DOHH2 (cell line): ENCODE measurements at regions not wholly inside any gene's neighbourhood (a gene's known extent, or its start where the extent isn't known, plus 50 kb on each side); places are given as distances from the start of the nearest gene placed in this dataset.

Experiments
- H3F3A ChIP-seq: fragments of 200-600 bp; sonication (generic), shearing (Covaris generic); 2 replicates; pipeline ENCODE4 v1.6.0; 2016; ENCODE audit warnings: antibody characterized with exemption, mild to moderate bottlenecking; ENCODE audit not compliant: control insufficient read depth, insufficient read depth
- H3K27ac ChIP-seq: fragments of 200-600 bp; sonication (generic); 2 replicates; pipeline ENCODE4 v1.5.1; 2014; ENCODE audit warnings: low read depth, mild to moderate bottlenecking, low read length, moderate library complexity
- H3K27me3 ChIP-seq: fragments of 200-600 bp; sonication (generic); 2 replicates; pipeline ENCODE4 v1.6.1; 2014; ENCODE audit warnings: mild to moderate bottlenecking, low read length, mixed read lengths; ENCODE audit not compliant: control insufficient read depth
- H3K36me3 ChIP-seq: fragments of 200-600 bp; sonication (generic); 2 replicates; pipeline ENCODE4 v1.6.1; 2014; ENCODE audit warnings: mild to moderate bottlenecking, low read length, moderate library complexity, mixed read lengths; ENCODE audit not compliant: control insufficient read depth
- H3K4me1 ChIP-seq: fragments of 200-600 bp; sonication (generic); 2 replicates; pipeline ENCODE4 v1.6.1; 2014; ENCODE audit warnings: mild to moderate bottlenecking, low read length, mixed read lengths; ENCODE audit not compliant: control insufficient read depth
- H3K4me2 ChIP-seq: fragments of 200-600 bp; sonication (generic); 2 replicates; pipeline ENCODE4 v1.6.0; 2014; ENCODE audit warnings: mild to moderate bottlenecking, low read length, moderate library complexity
- H3K4me3 ChIP-seq: fragments of 200-600 bp; sonication (generic); 2 replicates; pipeline ENCODE4 v1.5.1; 2014; ENCODE audit warnings: mild to moderate bottlenecking, low read length, mixed read lengths
- H3K79me2 ChIP-seq: fragments of 200-600 bp; sonication (generic); 2 replicates; pipeline ENCODE4 v1.6.1; 2014; ENCODE audit warnings: mild to moderate bottlenecking, low read length, mixed read lengths; ENCODE audit not compliant: control insufficient read depth
- H3K9me2 ChIP-seq: fragments of 200-600 bp; sonication (generic); replicated peaks from 2 replicates; pipeline ENCODE4 v1.6.1; 2014; ENCODE audit warnings: mild to moderate bottlenecking, low read length, mixed read lengths; ENCODE audit not compliant: control insufficient read depth
- H3K9me3 ChIP-seq: fragments of 200-600 bp; sonication (generic); 2 replicates; pipeline ENCODE4 v1.6.1; 2014; ENCODE audit warnings: antibody characterized with exemption, low read length, mixed read lengths; ENCODE audit not compliant: control insufficient read depth, insufficient read depth
- H4K20me1 ChIP-seq: fragments of 200-600 bp; sonication (generic); 2 replicates; pipeline ENCODE4 v1.6.0; 2014; ENCODE audit warnings: low read depth, mild to moderate bottlenecking, antibody characterized with exemption, low read length, moderate library complexity; ENCODE audit not compliant: control insufficient read depth, insufficient read depth
- CTCF ChIP-seq: fragments of 200-600 bp; sonication (generic); IDR thresholded peaks from one replicate; pipeline ENCODE4 v1.5.1; 2014; ENCODE audit warnings: antibody characterized with exemption, mild to moderate bottlenecking, low read depth, low read length; ENCODE audit not compliant: poor library complexity, severe bottlenecking
- EZH2phosphoT487 ChIP-seq: fragments of 200-600 bp; sonication (generic); IDR thresholded peaks from 2 replicates; pipeline ENCODE4 v1.6.1; 2017; ENCODE audit warnings: borderline replicate concordance, mild to moderate bottlenecking, antibody characterized with exemption, low read length, moderate library complexity, mixed read lengths

- Histone ChIP-seq H3K4me3 (no peak overlapping the region), H3K27ac (no peak overlapping the region), H3K9me3 (no peaks in the 10 kb centered on the region), H3F3A (no peaks in the 10 kb centered on the region), H3K27me3 (peaks cover 13% of the 10 kb centered on the region), H4K20me1 (no peaks in the 10 kb centered on the region), H3K9me2 (no peaks in the 10 kb centered on the region), H3K4me2 (no peak overlapping the region), H3K79me2 (no peaks in the 10 kb centered on the region), H3K36me3 (no peaks in the 10 kb centered on the region), H3K4me1 (no peaks in the 10 kb centered on the region)
- TF ChIP-seq CTCF = peak; percentile 62
- TF ChIP-seq EZH2phosphoT487 = no peak
These were observed 62.1 kb downstream of the OLIG1 start for GRCh38 chr21:33132054-33132453.

GRCh38 chr21:33133892-33134291 lies 64.0 kb downstream of the OLIG1 start:
- Histone ChIP-seq H3K4me3 (no peak overlapping the region), H3K79me2 (no peaks in the 10 kb centered on the region), H3K4me2 (no peak overlapping the region), H3K36me3 (no peaks in the 10 kb centered on the region), H4K20me1 (no peaks in the 10 kb centered on the region), H3K27ac (no peak overlapping the region), H3K9me2 (no peaks in the 10 kb centered on the region), H3K4me1 (no peaks in the 10 kb centered on the region), H3K27me3 (peaks cover 10% of the 10 kb centered on the region), H3K9me3 (no peaks in the 10 kb centered on the region), H3F3A (no peaks in the 10 kb centered on the region)
- no peak for TF ChIP-seq EZH2phosphoT487
- TF ChIP-seq CTCF = no peak

- no peak overlapping the region for H3K4me2 ChIP-seq
- H3K36me3 ChIP-seq = no peaks in the 10 kb centered on the region
- H3K27ac ChIP-seq = no peak overlapping the region
- H3F3A ChIP-seq = no peaks in the 10 kb centered on the region
- no peaks in the 10 kb centered on the region for H3K79me2 ChIP-seq
- TF ChIP-seq CTCF = no peak
- TF ChIP-seq EZH2phosphoT487 = no peak
- no peak overlapping the region for H3K4me3 ChIP-seq
- no peaks in the 10 kb centered on the region for H3K9me2 ChIP-seq
- no peaks in the 10 kb centered on the region for H3K9me3 ChIP-seq
- no peaks in the 10 kb centered on the region for H4K20me1 ChIP-seq
- H3K4me1 ChIP-seq = peaks cover 5% of the 10 kb centered on the region; the same call in 1 of the 2 replicates
- H3K27me3 ChIP-seq = peaks cover 6% of the 10 kb centered on the region
These were observed 66.0 kb downstream of the OLIG1 start for GRCh38 chr21:33135925-33136324.
